UCSD-AML1 (cell line): ENCODE measurements at regions not wholly inside any gene's neighbourhood (a gene's known extent, or its start where the extent isn't known, plus 50 kb on each side); places are given as distances from the start of the nearest gene placed in this dataset.
"Not testable (repeated sequence)": the region's sequence is repeated elsewhere in the genome, so short reads cannot be mapped to it uniquely, and the experiment has no call there.

ENCODE experiments used
- DNase-seq: peaks from one replicate; lab custom pipeline; 2025; ENCODE audit not compliant: unreplicated experiment; lab: John Stamatoyannopoulos, UW

DNA sequence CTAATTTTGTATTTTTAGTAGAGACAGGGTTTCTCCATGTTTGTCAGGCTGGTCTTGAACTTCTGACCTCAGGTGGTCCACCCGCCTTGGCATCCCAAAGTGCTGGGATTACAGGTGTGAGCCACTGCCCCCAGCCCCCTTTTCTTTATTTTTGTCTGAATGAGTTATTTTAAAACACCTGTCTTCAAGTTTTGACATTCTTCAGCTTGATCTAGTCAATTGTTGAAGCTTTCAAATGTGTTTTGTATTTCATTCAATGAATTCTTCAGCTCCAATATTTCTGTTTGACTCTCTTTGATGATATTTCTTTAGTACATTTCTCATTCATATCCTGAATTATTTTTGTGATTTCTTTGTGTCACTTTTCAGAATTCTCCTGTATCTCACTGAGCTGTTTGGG, 486.2 kb downstream of the DMAC1 start:
- DNase-seq, result no peak

- not testable (repeated sequence) for DNase-seq
Observed at GRCh38 chr9:7309051-7309450, 490.5 kb downstream of the DMAC1 start.

DNA sequence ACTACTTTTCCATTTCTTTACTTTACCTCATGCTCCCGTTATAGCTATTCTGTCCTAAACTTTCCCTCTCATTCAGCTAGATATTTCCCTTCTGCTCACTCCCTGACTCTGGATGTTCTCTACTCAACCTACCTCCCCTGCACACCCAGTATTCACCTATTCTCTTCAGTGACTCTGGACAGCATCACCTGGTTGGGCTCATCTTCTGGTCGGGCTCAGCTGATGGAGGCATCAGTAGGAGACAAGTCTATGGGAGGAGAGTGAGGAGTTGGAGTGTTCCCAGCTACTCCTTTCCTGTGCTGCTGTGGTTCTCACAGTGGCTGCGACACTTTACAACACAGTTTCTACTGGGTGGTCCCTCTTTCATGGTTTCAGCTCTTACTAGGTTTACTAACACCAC, 493.9 kb downstream of the DMAC1 start:
- no peak for DNase-seq

GRCh38 chr9:7304627-7304995, 495.0 kb downstream of the DMAC1 start:
- DNase-seq, result no peak

DNA sequence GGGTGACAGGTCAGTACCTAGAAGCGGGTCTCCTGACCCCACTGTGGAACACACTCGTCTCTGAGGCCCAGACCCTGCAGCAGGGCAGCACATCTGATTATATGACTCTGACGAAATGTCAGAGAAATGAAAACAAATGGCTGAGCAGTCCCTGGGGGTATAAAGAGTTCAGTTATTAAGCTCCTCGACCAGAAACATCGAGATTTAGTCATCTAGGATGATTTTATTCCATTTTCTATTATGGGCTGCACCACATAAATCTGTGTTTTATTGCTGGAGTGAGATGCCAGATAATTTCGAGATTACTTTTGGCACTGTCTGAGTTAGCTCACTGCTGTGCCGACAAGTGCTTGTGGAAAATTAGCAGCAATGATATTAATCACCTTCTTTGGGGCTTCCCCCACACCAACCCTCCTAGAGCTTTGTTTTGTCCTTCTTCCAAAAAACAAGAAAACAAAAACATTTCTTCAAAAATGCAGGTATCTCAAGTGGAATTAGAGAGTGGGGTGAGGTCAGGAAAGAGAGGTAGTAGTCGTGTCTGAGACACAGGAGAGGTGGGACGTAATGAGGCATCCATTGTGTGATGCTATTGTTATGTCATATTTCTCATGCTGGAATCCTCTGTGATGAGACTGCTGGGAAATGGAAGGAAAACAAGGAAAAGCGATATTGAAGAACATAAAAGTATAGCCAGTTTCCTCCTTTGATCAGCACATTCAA, 495.5 kb downstream of the DMAC1 start:
- DNase-seq, result no peak

- no peak for DNase-seq
Observed at GRCh38 chr9:7300484-7300883, 499.1 kb downstream of the DMAC1 start.

GRCh38 chr9:7298123-7298522, 501.5 kb downstream of the DMAC1 start:
- DNase-seq, result no peak

DNA sequence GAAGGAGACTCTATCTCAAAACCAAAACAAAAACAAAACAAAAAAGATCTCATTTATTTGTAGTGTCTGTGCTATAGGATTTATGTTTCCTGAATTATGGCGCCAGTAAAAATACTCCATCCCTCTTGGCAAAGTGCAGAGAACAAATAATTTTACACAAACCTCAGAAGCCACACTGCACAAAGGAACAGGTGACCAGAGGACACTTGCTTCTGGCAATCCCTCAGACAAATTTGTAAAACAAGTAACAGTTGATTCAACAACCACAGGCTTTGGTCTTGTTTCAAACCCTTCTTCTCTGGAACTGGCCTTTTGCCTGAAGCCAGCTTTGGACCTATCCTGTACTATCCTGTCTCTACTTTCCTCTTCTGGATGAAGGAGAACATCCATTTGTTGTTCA, 502.1 kb downstream of the DMAC1 start:
- DNase-seq, result no peak

GRCh38 chr9:7293091-7293490, 506.5 kb downstream of the DMAC1 start:
- DNase-seq, result no peak

DNA sequence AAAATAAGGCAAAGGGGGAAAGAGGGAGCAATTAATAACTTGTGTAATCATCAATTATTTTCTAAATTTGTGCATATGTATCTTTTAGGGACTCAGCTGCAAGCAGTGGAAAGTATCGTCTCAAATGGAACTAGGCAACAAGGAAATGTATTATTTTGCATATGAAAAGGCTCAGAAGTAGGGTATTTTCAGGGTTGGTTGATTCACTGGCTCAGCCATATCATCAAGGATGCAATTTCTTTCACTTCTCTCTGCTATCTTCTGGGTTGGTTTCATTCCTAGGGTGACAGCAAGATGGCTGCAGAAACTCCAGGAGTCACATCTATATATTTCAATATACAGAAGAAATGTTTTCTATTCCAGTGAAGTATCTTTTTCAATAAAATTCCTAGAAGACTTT, 509.8 kb downstream of the DMAC1 start:
- DNase-seq, result no peak

DNA sequence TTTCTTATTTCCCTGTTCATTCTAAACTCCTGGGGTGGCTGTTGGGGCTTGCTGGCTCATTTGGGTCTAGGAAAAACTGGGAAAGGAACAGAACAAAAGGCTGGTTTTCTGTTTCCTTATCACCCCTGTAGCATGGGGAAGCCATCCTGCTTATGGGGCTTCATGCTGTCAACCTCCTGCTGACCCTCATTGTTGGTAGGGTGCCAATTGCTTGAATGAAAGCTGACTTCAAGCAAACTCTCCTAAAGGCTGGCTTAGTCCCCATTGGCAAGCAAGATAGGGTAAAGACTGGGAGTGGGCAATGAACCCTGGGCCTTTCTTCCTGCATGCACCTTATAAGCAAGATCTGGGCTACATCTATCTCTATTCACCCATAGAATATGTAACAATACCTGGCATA, 511.6 kb downstream of the DMAC1 start:
- no peak for DNase-seq

DNA sequence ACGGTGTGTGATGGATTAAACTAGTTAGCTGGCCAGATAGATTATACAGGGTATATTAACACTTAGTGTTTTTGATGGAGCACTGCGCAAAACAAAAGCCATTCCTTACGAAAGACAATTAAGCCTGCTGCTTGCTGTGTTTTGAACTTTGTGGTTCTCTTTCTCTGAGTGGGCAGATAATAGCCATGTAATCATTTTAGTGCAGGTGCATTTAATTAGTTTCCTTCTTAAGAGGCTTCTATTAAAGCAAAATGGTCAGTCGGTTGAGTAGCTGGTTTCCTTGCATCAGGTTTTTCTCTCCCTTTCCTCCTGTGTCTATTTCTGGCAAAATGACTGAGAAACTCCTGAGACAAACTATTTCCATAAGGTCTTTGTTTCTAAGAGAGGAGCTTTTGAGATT, 512.5 kb downstream of the DMAC1 start:
- no peak for DNase-seq

DNA sequence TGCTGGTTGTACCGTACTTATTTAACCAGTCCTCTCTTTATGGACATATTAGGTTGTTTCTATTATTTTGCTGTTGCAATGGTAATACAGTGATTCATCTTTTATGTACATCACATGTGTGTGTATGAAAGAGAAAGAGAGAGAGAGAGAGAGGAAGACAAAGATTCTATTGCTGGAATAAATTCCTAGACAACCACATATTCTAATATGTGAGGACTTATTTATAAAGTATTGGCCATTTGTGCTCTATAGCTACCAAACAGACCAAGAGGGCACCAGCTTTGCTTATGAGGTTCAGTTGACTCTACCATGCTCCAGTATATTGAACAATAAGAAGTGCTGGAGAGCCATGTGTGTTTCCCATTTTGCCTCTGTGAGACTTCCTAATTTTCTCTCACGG, 513.5 kb downstream of the DMAC1 start:
- no peak for DNase-seq

DNA sequence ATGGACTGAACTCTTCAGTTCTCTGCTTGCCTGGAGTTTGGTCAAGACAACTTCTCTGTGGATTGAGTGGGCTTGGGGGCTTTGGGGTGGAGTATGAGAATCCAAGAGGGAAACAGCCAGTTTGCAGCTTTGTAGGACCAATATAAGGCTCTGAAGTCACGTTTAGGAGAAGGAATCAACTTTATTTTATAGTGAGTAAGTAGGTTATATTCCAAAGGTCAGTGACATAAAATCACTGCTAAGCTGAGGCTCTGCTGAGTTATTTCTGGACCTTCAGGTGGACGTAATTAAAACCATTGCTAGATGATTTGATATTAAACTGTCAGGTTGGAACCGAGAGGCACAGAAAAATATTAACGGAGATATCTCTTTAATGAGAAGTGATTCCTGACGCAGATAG, 514.4 kb downstream of the DMAC1 start:
- DNase-seq, result no peak

- no peak for DNase-seq
Observed at GRCh38 chr9:7284517-7284916, 515.1 kb downstream of the DMAC1 start.

DNA sequence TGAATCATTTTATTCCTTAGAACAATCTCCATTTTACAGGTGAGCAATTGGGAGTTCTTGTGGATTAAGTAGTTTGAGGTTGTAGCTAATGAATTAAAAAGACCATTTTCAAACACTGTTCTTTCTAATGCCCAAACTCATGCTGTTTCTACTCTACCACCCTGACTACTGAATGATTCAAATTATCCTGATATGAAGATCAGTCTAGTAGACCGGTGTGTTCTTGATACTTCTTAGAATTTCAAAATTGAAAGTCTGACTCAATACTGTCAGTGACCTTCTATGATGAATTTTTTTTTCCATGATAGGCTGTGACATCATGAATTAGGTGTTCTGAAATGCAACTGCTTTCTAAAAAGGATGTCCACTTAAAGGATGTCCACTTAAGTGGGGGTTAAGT, 515.5 kb downstream of the DMAC1 start:
- no peak for DNase-seq

DNA sequence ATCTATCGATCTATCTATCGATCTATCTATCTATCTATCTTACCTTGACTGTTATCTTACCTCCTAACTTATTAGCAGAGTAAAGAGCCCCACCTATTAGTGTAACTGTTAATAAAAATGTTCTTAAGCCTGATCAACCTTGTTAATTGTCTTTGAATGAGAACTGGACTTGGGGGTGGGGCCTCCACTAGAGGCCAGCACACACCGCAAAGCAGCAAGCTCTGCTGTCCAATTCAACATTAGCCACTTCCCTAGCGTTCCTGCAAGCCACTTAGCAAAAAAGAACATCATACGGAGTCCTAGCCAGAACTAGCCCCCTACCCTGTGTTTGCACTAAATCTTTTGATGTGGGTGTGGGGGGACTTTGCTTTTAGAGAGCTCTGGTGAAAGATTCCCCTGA, 515.8 kb downstream of the KDM4C start:
- no peak for DNase-seq

GRCh38 chr9:7266911-7267595, 509.3 kb downstream of the KDM4C start:
- DNase-seq, result no peak

- no peak for DNase-seq
Observed at GRCh38 chr9:7265181-7265580, 507.4 kb downstream of the KDM4C start.

GRCh38 chr9:7259544-7260241, 501.9 kb downstream of the KDM4C start:
- DNase-seq, result no peak

DNA sequence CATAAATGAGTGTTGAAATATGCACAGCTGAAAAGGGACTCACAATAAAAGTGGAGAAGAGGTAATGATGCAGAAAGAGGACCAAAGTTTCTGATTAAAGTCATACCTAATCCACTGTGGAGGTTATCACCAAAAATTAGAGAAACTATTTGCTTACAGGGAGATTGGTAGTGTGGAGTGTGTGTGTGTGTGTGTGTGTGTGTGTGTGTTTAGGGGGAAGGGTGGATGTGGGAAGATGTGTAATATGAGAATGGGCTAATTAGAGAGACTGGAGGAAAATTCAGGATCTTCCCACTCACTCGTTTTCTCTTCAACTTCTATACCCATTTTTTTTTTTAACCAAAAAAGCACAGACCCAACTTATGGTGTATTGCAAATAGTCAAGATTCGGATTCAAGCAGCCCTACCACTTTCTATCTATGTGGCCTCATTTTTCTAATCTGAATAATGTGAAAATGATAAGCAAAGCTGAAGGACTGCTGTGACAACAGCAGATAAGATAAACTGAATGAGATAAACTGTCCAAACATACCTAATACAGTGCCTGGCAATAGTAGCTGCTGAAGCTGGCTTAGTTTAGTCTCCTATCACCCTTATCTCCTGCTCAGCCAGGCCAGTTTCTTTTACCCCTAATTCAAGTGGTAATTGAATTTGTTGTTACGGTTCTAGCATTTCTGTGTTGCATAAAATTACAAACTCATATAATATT, 501.1 kb downstream of the KDM4C start:
- no peak for DNase-seq
